Mammary epithelial cell (primary cell): ENCODE measurements at regions not wholly inside any gene's neighbourhood (a gene's known extent, or its start where the extent isn't known, plus 50 kb on each side); places are given as distances from the start of the nearest gene placed in this dataset.

Source experiments
- EZH2 ChIP-seq: IDR thresholded peaks from 2 replicates; pipeline ENCODE4 v1.6.1; 2012; ENCODE audit warnings: low read length, inconsistent platforms, borderline replicate concordance
- TF ChIP-seq, protein P1 (sequence below), 2 donors: IDR thresholded peaks in 1 of 2; conservative IDR thresholded peaks in 1 of 2; 2 replicates each; pipeline ENCODE4 v1.5.1; 2011 to 2012; ENCODE audit warnings: inconsistent platforms in 2 of 2, low read length in 2 of 2, mild to moderate bottlenecking in 2 of 2, control low read depth in 1 of 2, low read depth in 1 of 2; ENCODE audit not compliant: insufficient read depth in 1 of 2; ENCODE audit errors: extremely low read depth in 1 of 2

DNA sequence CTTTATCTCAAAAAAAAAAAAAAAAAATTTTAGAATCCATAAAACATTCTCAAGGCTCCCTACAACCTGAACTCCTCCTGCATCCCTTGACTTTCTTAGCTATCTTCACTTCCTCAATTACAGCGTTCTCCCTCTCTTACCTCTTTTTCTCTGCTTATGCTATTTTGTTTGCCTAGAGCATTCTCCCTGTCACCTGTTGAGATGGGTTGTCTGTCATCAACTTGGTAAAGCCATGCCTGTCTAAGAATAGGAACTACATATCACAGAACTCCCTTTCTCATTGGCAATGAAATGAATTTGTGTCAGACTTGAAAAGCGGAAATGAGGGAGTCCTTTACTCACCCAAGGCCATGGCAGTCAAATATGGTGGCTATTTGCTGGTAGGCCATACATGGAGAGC, 129.6 kb upstream of the CACHD1 start:
- no peak for TF ChIP-seq EZH2
- TF ChIP-seq, protein P1, sequence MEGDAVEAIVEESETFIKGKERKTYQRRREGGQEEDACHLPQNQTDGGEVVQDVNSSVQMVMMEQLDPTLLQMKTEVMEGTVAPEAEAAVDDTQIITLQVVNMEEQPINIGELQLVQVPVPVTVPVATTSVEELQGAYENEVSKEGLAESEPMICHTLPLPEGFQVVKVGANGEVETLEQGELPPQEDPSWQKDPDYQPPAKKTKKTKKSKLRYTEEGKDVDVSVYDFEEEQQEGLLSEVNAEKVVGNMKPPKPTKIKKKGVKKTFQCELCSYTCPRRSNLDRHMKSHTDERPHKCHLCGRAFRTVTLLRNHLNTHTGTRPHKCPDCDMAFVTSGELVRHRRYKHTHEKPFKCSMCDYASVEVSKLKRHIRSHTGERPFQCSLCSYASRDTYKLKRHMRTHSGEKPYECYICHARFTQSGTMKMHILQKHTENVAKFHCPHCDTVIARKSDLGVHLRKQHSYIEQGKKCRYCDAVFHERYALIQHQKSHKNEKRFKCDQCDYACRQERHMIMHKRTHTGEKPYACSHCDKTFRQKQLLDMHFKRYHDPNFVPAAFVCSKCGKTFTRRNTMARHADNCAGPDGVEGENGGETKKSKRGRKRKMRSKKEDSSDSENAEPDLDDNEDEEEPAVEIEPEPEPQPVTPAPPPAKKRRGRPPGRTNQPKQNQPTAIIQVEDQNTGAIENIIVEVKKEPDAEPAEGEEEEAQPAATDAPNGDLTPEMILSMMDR (conservative IDR thresholded peaks at IDR 0.05 in 1 of 2, IDR thresholded peaks at IDR 0.05 in 1 of 2; ENCODE audit: extremely low read depth in 1 of 2, insufficient read depth in 1 of 2, low read depth in 1 of 2, low read length in 2 of 2) = no peak
